ENCODE measurements at regions not wholly inside any gene's neighbourhood (a gene's known extent, or its start where the extent isn't known, plus 50 kb on each side); places are given as distances from the start of the nearest gene placed in this dataset.

GRCh38 chr10:129415215-129416140, 51.6 kb upstream of the MGMT start:
- FAIRE-seq (no peak), ATAC-seq (no peak), DNase-seq (ENCODE audit: extremely low read depth in 1 of 4, low spot score in 3 of 4) (no peak)
- CTCF ChIA-PET (ENCODE audit: low intra/inter-chr PET ratio): no interaction called here
- H3K4me3 ChIP-seq: no peak overlapping the region
- H3K9ac ChIP-seq (ENCODE audit: insufficient read depth in 1 of 2, low read depth in 2 of 2, low read length in 2 of 2): no peak overlapping the region
- POLR2A ChIA-PET: interaction anchor here (0.7 kb wide), 1 partner anchor 18 kb away, joined by 3 read pairs; no protein-coding TSS in a partner anchor
- BruUV-seq (replicated peaks): no TSS peak
- TF ChIP-seq GATAD2B (IDR thresholded peaks at IDR 0.05; ENCODE audit: borderline replicate concordance) (no peak), ELF2 (CRISPR knock-in tag; IDR thresholded peaks at IDR 0.05) (no peak), CEBPB (tag; IDR thresholded peaks at IDR 0.05) (no peak), YY1 (IDR thresholded peaks at IDR 0.05; ENCODE audit: borderline replicate concordance in 1 of 3, control insufficient read depth in 1 of 3, extremely low read depth in 1 of 3, insufficient read depth in 3 of 3, insufficient read length in 1 of 3, insufficient replicate concordance in 2 of 3, low read depth in 1 of 3, low read length in 2 of 3) (no peak), FOXO4 (CRISPR knock-in tag; IDR thresholded peaks at IDR 0.05) (no peak), BDP1 (IDR thresholded peaks at IDR 0.05; ENCODE audit: insufficient read depth, insufficient read length) (no peak), BRD4 (IDR thresholded peaks at IDR 0.05) (no peak), NFYB (IDR thresholded peaks at IDR 0.05; ENCODE audit: extremely low read depth, insufficient read length) (no peak), SMARCA5 (IDR thresholded peaks at IDR 0.05) (no peak), ZZZ3 (IDR thresholded peaks at IDR 0.05) (no peak), NR3C1 (CRISPR knock-in tag; IDR thresholded peaks at IDR 0.05) (no peak)
- TF ChIP-seq, protein P1, sequence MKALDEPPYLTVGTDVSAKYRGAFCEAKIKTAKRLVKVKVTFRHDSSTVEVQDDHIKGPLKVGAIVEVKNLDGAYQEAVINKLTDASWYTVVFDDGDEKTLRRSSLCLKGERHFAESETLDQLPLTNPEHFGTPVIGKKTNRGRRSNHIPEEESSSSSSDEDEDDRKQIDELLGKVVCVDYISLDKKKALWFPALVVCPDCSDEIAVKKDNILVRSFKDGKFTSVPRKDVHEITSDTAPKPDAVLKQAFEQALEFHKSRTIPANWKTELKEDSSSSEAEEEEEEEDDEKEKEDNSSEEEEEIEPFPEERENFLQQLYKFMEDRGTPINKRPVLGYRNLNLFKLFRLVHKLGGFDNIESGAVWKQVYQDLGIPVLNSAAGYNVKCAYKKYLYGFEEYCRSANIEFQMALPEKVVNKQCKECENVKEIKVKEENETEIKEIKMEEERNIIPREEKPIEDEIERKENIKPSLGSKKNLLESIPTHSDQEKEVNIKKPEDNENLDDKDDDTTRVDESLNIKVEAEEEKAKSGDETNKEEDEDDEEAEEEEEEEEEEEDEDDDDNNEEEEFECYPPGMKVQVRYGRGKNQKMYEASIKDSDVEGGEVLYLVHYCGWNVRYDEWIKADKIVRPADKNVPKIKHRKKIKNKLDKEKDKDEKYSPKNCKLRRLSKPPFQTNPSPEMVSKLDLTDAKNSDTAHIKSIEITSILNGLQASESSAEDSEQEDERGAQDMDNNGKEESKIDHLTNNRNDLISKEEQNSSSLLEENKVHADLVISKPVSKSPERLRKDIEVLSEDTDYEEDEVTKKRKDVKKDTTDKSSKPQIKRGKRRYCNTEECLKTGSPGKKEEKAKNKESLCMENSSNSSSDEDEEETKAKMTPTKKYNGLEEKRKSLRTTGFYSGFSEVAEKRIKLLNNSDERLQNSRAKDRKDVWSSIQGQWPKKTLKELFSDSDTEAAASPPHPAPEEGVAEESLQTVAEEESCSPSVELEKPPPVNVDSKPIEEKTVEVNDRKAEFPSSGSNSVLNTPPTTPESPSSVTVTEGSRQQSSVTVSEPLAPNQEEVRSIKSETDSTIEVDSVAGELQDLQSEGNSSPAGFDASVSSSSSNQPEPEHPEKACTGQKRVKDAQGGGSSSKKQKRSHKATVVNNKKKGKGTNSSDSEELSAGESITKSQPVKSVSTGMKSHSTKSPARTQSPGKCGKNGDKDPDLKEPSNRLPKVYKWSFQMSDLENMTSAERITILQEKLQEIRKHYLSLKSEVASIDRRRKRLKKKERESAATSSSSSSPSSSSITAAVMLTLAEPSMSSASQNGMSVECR (CRISPR knock-in tag; IDR thresholded peaks at IDR 0.05): no peak
- TF ChIP-seq, protein P2, sequence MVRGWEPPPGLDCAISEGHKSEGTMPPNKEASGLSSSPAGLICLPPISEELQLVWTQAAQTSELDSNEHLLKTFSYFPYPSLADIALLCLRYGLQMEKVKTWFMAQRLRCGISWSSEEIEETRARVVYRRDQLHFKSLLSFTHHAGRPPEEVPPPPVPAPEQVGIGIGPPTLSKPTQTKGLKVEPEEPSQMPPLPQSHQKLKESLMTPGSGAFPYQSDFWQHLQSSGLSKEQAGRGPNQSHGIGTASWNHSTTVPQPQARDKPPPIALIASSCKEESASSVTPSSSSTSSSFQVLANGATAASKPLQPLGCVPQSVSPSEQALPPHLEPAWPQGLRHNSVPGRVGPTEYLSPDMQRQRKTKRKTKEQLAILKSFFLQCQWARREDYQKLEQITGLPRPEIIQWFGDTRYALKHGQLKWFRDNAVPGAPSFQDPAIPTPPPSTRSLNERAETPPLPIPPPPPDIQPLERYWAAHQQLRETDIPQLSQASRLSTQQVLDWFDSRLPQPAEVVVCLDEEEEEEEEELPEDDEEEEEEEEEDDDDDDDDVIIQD (CRISPR knock-in tag; IDR thresholded peaks at IDR 0.05): no peak
- no peaks in the 10 kb centered on the region for H3K36me3 ChIP-seq (ENCODE audit: control insufficient read depth, insufficient read depth, low read length)
- intact Hi-C loops (cut with micrococcal nuclease): no loop called here
- no peaks in the 10 kb centered on the region for H3K9me3 ChIP-seq (replicated peaks; ENCODE audit: control insufficient read depth, insufficient read depth, low read depth, low read length)
- H3K4me1 ChIP-seq (replicated peaks in 1 of 2; ENCODE audit: control insufficient read depth in 2 of 2, insufficient read depth in 2 of 2, low read length in 2 of 2): no peaks in the 10 kb centered on the region
- WGBS (ENCODE audit: insufficient coverage, low coverage, missing lambda C conversion rate): under 1% methylated on average over 25 of the region's 31 CpGs
- H3K79me2 ChIP-seq (ENCODE audit: control insufficient read depth, insufficient read depth, low read length): no peaks in the 10 kb centered on the region
- H3K27me3 ChIP-seq (ENCODE audit: control insufficient read depth in 2 of 2, insufficient read depth in 2 of 2, low read length in 2 of 2): peaks cover 0 to 24% of the 10 kb centered on the region in 2 experiments; a peak in 3 of 5 replicates
- H3K27ac ChIP-seq (ENCODE audit: extremely low read depth, low read depth, low read length): no peak overlapping the region
- in situ Hi-C loops (cut with MboI): no loop called here
- no peaks in the 10 kb centered on the region for H3K9me1 ChIP-seq (ENCODE audit: control insufficient read depth, insufficient read depth, low read length)
- H3K4me2 ChIP-seq (ENCODE audit: insufficient read depth, low read length): no peak overlapping the region
- no peaks in the 10 kb centered on the region for H4K20me1 ChIP-seq (replicated peaks; ENCODE audit: control insufficient read depth, insufficient read depth, low read length)
- H2AFZ ChIP-seq (ENCODE audit: low read depth, low read length): no peak overlapping the region

All from K562 (cell line).